GM21526 (cell line): ENCODE measurements at regions not wholly inside any gene's neighbourhood (a gene's known extent, or its start where the extent isn't known, plus 50 kb on each side); places are given as distances from the start of the nearest gene placed in this dataset.
"Not testable (repeated sequence)": the region's sequence is repeated elsewhere in the genome, so short reads cannot be mapped to it uniquely, and the experiment has no call there.

Source experiments
- ATAC-seq: cut with Tn5 transposase; IDR thresholded peaks from one replicate; pipeline ENCODE4 v1.9.1; 2021; ENCODE audit warnings: moderate library complexity; ENCODE audit not compliant: unreplicated experiment, low FRiP score

DNA sequence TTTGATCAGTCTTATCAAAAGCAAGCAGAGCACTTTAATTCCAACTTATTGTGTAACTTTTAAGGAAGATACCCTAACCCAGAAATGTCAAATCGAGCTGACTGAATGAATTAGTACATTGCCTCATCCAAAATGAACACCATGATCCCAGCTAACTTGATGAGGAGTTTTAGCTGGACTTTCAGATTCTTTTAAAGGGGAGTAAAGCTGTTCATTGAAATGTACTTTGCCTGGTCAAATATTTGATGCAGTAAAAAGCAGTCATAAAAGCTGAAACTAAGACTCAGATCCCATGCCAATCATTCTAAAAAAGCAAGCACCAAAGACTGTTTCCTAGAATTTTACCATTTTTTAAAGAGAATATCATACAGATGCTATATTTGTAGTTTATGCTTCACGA, 114.1 kb downstream of the FSCB start:
- ATAC-seq, result no peak

DNA sequence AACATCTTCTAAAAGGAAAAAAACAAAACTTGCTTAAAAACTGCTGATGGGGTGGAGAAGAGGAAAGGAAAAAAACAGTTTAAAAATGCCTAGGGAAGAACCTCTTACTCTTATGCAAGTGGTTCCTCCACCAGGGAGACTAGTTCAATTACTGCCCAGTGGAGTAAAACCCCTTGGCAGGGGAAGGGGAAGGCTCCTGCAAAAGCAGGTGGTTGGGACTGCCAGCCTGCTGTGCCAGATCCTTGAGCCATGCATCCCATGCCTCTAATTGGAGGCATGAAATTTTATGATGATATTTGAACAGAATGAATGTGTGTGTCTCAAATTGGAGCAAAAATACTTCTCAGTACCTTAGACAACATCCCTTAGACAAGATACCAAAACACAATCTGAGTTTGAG, 118.8 kb downstream of the FSCB start:
- ATAC-seq, result no peak

DNA sequence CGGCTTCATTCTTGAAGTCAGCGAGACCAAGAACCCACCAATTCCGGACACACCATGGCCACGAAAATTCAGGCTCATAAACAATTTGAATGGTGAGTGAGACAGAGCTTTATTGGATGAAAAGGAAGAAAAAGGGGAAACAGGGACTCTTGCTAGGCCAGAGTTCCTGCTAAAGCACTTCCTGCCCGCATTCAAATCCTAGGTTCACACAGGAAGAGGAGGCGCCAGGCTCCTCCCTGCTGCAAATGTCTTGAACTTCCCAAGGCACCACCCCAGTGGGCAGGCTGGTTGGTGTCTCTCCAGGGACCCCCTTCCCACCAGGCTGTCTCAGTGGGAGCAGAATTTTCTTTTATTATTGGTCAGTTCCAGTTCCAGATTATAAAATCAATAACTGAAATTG, 121.2 kb downstream of the FSCB start:
- ATAC-seq, result no peak

DNA sequence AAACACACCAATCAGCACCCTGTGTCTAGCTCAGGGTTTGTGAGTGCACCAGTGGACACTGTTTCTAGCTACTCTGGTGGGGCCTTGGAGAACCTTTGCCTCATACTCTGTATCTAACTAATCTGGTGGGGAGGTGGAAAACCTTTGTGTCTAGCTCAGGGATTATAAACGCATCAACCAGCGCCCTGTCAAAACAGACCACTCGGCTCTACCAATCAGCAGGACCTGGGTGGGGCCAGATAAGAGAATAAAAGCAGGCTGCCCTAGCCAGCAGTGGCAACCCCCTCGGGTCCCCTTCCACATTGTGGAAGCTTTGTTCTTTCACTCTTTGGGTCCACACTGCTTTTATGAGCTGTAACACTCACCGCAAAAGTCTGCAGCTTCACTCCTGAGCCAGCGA, 121.8 kb downstream of the FSCB start:
- ATAC-seq, result not testable (repeated sequence)

DNA sequence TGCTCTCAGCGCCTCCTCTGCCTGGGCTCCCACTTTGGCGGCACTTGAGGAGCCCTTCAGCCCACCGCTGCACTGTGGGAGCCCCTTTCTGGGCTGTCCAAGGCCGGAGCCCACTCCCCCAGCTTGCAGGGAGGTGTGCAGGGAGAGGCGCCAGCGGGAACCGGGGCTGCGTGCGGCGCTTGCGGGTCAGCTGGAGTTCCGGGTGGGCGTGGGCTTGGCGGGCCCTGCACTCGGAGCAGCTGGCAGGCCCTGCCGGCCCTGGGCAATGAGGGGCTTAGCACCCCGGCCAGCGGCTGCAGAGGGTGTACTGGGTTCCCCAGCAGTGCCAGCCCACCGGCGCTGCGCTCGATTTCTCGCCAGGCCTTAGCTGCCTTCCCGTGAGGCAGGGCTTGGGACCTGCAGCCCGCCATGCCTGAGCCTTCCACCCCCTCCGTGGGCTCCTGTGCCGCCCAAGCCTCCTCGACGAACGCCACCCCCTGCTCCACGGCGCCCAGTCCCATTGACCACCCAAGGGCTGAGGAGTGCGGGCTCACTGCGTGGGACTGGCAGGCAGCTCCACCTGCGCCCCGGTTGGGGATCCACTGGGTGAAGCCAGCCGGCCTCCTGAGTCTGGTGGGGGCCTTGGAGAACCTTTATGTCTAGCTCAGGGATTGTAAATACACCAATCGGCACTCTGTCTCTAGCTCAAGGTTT, 122.3 kb downstream of the FSCB start:
- ATAC-seq, result not testable (repeated sequence)

DNA sequence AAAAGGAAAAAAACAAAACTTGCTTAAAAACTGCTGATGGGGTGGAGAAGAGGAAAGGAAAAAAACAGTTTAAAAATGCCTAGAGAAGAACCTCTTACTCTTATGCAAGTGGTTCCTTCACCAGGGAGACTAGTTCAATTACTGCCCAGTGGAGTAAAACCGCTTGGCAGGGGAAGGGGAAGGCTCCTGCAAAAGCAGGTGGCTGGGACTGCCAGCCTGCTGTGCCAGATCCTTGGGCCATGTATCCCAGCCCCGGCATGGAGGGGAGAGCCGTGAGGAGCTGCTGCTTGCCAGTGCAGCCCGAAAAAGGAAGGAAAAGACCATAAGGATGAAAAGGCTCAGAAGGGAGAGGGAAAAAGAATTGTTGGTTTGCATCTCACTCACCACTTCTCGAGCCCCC, 123.0 kb downstream of the FSCB start:
- no peak for ATAC-seq

DNA sequence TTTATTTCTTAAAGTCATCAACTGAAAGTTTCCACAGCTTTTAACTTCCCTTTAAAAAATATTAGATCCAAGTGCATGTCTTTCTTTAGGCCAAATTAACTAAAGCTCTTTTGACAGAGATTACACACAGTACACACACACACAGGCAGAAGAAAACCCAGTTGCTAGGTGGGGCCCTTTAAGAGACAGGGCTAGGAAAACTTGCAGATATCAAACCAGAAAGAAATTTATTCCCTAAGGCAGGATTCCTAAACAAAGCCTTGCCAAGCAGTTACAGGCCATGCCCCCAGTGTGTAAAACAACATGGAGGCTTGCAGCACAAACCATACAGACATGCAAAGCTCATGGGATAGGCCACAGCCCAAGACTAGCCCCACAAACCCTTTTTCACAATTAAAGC, 123.4 kb downstream of the FSCB start:
- no peak for ATAC-seq

DNA sequence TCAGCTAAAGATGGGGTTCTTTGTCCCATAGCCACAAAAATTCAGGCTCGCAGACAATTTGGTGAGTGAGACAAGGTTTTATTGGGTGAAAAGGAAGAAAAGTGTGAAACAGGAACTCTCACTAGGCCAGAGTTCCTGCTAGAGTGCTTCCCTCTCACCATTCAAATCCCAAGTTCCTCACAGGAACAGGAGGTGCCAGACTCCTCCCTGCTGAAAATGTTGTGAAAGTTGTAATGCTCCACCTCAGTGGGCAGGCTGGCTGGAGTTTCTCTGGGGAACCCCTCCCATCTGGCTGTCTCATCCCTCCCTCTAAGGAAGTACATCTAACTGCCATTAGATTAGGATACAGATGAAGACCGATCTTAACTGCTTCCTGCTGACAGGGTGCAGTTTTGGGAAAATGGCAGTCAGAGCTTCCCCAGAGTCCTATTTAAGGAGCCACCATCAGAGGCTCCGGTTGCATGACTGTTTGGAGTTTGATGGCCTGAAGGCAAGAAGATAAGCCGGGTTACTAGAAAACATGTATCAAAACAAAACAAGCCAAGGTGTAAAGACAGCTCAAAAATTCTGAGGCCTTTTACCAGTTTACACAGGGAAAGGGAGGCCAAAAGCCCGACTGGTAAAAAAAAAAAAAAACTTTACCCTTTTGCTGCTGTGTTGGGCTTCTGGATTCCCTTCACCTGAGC, 127.6 kb downstream of the FSCB start:
- ATAC-seq, result no peak

DNA sequence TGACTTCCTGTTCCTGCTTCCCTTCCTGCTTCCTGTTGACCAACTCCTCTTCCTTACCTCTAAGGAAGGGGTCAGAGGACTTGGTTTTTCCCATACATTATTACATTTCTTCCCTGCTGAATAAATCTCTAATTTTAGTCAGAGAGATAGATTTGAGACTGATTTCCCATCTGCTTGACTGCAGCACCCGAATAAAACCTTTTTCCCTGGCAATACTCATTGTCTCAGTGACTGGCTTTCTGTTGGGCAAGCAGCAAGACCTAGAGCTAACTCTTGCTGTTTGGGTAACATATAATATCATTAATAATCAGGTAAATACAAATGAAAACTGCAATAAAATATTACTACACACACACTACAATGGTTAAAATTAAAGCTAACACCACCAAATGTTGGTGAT, 132.2 kb downstream of the FSCB start:
- ATAC-seq, result no peak

DNA sequence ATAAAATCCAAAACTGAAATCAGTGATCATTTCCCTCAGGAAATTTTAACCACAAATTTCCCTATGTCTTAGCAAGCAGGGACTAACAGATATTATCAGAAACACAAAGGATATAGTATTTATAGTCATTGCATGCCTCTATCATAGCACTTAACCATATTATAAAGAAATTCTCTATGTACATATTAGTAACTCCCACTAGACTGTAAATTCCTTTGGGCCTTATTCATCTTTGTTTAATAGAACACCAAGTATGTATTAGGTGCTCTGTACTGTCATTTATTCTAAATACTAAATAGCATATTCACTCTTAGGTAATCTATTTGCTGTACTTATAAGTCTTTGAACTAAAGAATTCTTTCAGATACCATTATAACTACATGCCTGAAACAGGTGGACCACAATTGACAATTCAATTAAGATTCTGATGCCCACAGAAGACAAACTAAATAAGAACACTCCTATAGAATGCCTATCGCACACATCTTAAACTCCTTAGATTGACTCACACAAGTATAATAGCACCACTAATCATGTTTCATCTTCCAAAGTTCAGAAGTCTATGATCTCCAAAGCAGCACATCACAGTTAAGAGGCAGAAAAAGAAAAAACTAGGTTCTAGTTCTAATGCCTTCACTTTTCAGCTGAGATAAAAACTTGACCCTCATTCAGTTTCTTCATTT, 134.1 kb downstream of the FSCB start:
- no peak for ATAC-seq

DNA sequence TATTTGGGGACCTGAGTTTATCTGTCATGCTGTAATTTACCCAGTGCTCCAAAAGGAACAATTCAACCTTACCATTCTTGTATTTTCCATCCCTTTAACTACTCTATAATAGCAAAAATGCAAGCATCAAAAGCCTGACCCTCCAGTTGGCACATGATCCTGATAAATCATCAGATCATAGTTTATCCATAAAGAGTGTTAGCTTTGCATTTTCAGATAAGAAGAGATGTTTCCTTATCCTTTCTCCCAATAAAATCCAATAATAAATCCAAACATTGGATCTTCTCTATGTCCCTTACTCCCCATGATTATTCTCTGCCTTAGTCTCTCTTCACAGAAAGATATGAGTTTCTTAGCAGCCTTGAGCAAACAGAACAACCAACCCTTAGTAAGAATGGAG, 134.9 kb downstream of the FSCB start:
- no peak for ATAC-seq

DNA sequence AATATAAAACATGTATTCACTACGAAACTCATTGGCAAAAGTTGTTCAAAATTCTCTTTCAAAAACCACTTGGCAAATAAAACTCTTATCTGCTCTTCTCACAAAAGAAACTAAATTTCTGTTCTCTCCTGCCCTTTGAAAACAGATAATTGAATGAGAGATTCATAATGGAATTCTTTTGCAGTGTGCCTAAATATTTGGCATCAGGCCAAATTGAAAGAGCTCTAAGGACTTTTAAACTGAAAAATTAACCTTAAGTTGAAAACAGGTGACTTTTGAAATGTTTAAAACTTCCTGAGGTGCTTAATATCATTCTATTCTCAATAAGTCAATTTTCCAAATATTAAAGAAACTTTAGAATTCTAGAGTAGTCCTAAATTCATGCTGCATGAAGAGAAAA, 136.4 kb downstream of the FSCB start:
- no peak for ATAC-seq

DNA sequence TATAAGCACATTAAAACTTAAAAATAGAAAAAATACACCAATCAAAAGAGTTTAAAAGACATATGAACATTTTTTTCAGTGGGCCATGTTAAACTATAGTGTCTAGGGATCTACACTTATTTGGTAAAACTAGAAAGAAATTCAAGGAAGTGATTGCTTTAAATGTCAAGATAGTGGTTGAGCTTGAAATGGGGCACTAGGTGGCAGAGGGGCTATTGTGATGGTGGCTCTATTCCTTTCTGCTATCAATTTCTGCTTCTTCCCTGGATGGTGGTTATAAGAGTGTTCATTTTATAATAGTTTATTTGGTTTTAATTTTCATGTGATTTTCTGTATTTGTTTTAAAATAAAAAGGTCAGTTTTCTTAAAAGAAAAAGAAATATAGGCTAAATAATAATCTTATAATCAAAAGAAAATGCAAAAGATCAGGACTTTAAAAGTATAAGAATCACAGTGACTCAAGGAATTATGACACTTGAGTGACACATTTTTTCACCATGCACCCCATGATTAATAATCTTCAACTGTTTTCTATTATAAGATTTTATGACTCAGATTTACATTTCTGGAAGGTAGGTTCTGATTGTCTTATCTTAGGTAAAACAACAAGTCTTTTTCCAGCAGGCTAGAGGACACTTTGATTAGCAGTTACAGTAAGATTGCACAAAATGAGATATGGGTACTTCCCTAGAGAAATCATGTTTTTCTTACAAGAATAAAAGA, 137.5 kb downstream of the FSCB start:
- no peak for ATAC-seq

DNA sequence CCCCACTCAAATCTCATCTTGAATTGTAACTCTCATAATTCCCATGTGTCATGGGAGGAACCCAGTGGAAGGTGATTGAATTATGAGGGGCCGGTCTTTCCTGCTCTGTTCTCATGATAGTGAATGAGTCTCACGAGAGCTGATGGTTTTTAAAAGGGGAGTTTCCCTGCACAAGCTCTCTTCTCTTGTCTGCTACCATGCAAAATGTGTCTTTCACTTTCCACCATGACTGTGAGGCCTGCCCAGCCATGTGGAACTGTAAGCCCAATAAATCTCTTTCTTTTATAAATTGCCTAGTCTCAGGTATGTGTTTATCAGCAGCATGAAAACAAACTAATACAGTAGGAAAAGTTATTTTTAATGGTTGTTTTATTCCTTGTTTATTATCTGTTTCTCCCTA, 146.0 kb downstream of the FSCB start:
- no peak for ATAC-seq

DNA sequence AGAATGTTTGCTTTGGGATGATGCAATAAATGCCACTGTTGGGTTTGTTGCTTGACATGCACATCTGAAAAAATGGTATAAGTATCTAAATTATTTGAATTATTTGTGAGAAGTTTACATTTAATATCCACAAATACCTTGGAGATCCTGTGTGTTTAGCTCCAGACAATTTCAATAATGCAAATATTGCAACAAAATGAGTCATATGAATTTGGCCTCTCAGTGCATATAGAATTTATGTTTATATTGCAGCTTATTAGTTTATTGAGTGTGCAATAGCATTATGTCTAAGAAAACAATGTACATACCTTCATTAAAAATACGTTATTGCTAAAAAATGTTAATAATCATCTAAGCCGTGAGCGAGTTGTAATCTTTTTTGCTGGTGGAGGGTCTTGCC, 153.3 kb downstream of the FSCB start:
- ATAC-seq, result no peak

DNA sequence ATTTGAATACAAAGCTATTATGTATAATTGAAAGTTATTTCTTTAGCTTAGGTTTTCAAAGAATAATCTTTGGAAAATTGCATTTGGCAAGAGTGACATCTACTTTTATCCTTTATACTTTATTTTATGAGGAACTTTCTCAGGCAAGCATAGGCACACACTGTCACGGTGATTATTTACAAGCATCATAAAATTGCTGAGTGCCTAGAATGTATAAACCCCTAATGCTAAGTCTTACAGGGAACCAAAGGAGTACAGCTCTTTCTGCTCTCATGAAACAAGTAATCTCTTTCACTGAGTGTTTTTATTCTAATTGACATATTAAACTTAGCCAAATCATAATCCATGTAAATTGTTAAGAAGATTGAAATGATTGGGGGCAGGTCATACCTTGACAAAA, 154.9 kb downstream of the FSCB start:
- ATAC-seq, result no peak

DNA sequence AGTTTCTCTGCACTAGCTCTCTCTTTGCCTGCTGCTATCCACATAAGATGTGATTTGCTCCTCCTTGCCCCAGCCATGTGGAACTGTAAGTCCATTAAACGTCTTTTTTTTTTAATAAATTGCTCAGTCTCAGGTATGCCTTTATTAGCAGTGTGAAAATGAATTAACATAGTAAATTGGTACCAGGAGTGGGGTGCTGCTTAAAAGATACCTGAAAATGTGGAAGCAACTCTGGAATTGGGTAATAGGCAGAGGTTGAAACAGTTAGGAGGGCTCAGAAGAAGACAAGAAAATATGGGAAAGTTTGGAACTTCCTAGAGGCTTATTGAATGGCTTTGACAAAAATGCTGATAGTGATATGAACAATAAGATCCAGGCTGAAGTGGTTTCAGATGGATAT, 159.8 kb downstream of the FSCB start:
- ATAC-seq, result no peak

DNA sequence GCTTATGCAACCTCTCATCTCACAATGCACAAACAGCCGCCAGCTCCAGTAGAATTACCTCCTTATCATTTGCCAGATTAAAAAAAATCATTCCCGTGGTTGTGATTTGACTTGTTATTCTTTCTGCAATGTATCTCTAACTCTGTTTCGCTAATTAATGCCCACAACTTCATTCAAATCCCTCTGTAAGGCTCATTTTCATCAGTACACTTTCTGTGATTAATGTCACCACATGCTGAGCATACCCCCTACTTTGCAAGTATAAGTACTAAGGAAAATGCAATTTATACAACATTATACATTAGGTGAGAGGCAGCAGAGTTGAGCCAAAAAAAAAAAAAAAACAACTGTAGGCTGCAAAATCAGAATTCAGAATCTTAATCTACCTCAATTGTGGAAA, 166.0 kb downstream of the FSCB start:
- ATAC-seq, result no peak

DNA sequence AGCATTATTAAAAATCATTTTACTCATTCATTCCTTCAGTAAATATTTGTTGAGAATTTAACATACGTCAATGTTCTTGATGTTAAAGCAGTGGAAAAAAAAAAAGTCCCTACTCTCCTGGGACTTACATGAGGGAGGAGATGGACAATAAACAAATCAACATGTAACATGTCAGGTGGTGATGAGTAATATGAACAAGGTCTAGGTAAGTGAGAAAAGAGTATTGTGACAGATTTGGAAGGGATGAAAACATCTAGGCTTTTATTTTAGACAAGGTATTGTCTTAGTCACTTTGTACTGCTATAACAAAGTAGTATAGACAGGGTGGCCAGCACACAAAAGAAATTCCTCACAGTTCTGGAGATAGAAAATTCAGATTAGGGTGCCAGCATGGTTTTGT, 167.2 kb downstream of the FSCB start:
- no peak for ATAC-seq

DNA sequence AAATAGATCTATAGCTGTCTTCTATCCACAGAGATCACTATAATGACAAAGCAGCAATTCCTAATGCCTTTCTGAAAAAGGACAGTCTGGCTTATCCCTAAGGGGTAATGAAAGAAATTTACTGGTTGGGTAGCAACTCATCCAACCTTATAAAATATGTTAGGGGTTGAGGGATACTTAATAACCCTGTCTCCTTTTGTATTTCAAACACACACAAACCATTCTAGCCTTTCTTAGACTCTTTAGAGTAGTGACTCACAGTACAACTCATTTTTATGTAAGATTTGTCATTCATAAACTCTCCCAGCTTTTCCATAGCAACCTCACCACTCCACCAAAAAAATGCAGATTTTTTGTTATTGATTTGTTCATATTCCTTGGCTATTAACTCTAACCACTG, 167.9 kb downstream of the FSCB start:
- ATAC-seq, result no peak

DNA sequence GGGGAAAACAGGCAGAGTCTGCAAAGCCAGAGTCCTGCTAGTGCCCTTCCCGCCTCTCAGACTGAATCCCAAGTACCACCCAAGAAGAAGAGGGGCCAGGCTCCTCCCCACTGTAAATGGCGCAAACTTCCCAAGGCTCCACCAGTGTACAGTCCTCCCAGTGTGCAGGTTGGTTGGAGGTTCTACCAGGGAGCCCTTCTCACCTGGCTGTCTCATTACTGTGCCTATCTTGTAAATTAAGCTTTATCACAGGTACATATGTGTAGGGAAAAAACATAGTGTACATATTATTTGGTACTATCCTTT, 189.7 kb downstream of the FSCB start:
- ATAC-seq, result no peak
